Activated CD8-positive, alpha-beta T cell treated with anti-CD3 and anti-CD28 coated beads for 36 hours (primary cell): ENCODE measurements at regions not wholly inside any gene's neighbourhood (a gene's known extent, or its start where the extent isn't known, plus 50 kb on each side); places are given as distances from the start of the nearest gene placed in this dataset.

Experiments used
- ATAC-seq: fragments of 200-7000 bp; cut with Tn5 transposase; one replicate; pipeline ENCODE4 v1.10.0; 2021; ENCODE audit warnings: mild to moderate bottlenecking, moderate library complexity
- CTCF ChIA-PET: fragments of 350-600 bp; sonication (Branson Sonifier 250); formaldehyde crosslinking; loops from one replicate; lab custom pipeline; 2021; ENCODE audit warnings: antibody characterized with exemption; lab: Charles Lee
- POLR2A ChIA-PET: fragments of 350-600 bp; sonication (Branson Sonifier 250); formaldehyde crosslinking; loops from one replicate; lab custom pipeline; 2021; ENCODE audit warnings: antibody characterized with exemption; lab: Charles Lee
- DNase-seq: peaks from one replicate; pipeline ENCODE4 v3.0.0-alpha.2; 2020
- H3K27ac Mint-ChIP-seq: one replicate; pipeline ENCODE4 v1.8.0; 2021; ENCODE audit warnings: mild to moderate bottlenecking, mixed read lengths
- H3K27me3 Mint-ChIP-seq: one replicate; pipeline ENCODE4 v1.8.0; 2021; ENCODE audit warnings: mixed read lengths
- H3K36me3 Mint-ChIP-seq: one replicate; pipeline ENCODE4 v1.8.0; 2021; ENCODE audit warnings: low read depth, mixed read lengths
- H3K4me1 Mint-ChIP-seq: one replicate; pipeline ENCODE4 v1.8.0; 2021; ENCODE audit warnings: low read depth, mixed read lengths
- H3K4me3 Mint-ChIP-seq: one replicate; pipeline ENCODE4 v1.8.0; 2021; ENCODE audit warnings: mild to moderate bottlenecking, moderate library complexity, mixed read lengths
- H3K9me3 Mint-ChIP-seq: one replicate; pipeline ENCODE4 v1.8.0; 2021; ENCODE audit warnings: mixed read lengths
- CTCF ChIP-seq: fragments of 200-600 bp; IDR thresholded peaks from one replicate; pipeline ENCODE4 v1.8.0; 2022; ENCODE audit warnings: antibody characterized with exemption, mild to moderate bottlenecking
- intact Hi-C: fragments of 100-400 bp; cut with micrococcal nuclease; formaldehyde crosslinking; loops from one replicate; pipeline ENCODE4 v1.10.0; 2022

DNA sequence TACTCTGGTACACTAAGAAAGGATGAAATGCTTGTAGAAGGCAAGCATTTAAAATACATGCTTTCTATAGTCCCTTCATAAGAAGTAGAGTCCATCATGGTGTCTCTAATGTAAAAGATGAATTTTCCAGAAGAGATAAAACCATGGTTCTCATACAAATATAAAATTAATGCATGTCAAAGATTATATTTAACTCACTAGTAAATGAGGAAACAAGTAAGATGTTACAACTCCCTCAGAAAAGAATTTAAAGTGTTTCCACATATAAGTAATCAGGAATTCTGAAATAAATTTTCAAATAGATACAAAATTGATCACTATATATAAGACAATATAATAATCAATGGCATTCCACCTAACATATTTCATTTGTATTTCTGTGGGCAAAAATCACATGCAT is 570.3 kb upstream of the CCDC54 start:
- Mint-ChIP-seq H3K4me1 (no peaks in the 10 kb centered on the region), H3K36me3 (no peaks in the 10 kb centered on the region), H3K27ac (no peak overlapping the region), H3K9me3 (no peaks in the 10 kb centered on the region), H3K4me3 (no peak overlapping the region), H3K27me3 (no peaks in the 10 kb centered on the region)
- intact Hi-C loops = no loop called here
- DNase-seq = no peak
- CTCF ChIA-PET = no interaction called here
- ATAC-seq = no peak
- POLR2A ChIA-PET = no interaction called here
- no peak for TF ChIP-seq CTCF

DNA sequence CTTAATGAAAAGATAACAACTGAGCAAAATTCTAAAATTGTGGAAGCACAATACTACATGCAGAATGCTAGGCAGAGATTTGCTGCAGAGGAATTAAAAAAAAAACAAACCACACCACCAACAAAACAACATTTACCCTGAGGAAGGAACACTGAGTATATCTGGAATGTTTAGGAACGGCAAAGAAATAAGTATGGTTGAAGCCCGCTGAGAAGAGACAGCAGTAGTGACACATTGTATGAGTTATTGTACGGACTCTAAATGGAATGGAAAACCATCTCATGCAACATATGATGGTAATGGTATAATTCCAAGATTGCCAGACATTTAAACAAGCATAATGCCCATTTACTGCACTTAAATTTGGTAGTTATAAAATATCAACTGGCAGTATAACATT is 568.2 kb upstream of the CCDC54 start:
- no peak for TF ChIP-seq CTCF
- intact Hi-C loops = no loop called here
- POLR2A ChIA-PET = no interaction called here
- Mint-ChIP-seq H3K4me1 (no peaks in the 10 kb centered on the region), H3K27ac (no peak overlapping the region), H3K9me3 (no peaks in the 10 kb centered on the region), H3K36me3 (no peaks in the 10 kb centered on the region), H3K27me3 (no peaks in the 10 kb centered on the region), H3K4me3 (no peak overlapping the region)
- no peak for DNase-seq
- CTCF ChIA-PET = no interaction called here
- ATAC-seq = no peak

GRCh38 chr3:106809623-106810299 is 567.5 kb upstream of the CCDC54 start:
- intact Hi-C loops = no loop called here
- ATAC-seq = no peak

GRCh38 chr3:106810300-106810875 is 566.9 kb upstream of the CCDC54 start:
- DNase-seq = no peak
- Mint-ChIP-seq H3K4me1 (no peaks in the 10 kb centered on the region), H3K27me3 (no peaks in the 10 kb centered on the region), H3K4me3 (no peak overlapping the region), H3K27ac (no peak overlapping the region), H3K9me3 (no peaks in the 10 kb centered on the region), H3K36me3 (no peaks in the 10 kb centered on the region)
- ChIA-PET CTCF (no interaction called here), POLR2A (no interaction called here)
- no peak for TF ChIP-seq CTCF
- ATAC-seq = no peak
- intact Hi-C loops = no loop called here

More at GRCh38 chr3:106809623-106810299, 567.5 kb upstream of the CCDC54 start:
- no peak overlapping the region for H3K4me3 Mint-ChIP-seq
- no peak overlapping the region for H3K27ac Mint-ChIP-seq
- H3K27me3 Mint-ChIP-seq = no peaks in the 10 kb centered on the region
- H3K4me1 Mint-ChIP-seq = no peaks in the 10 kb centered on the region
- no peaks in the 10 kb centered on the region for H3K9me3 Mint-ChIP-seq
- CTCF ChIA-PET = no interaction called here
- H3K36me3 Mint-ChIP-seq = no peaks in the 10 kb centered on the region
- POLR2A ChIA-PET = no interaction called here
- TF ChIP-seq CTCF = no peak
- DNase-seq = no peak

DNA sequence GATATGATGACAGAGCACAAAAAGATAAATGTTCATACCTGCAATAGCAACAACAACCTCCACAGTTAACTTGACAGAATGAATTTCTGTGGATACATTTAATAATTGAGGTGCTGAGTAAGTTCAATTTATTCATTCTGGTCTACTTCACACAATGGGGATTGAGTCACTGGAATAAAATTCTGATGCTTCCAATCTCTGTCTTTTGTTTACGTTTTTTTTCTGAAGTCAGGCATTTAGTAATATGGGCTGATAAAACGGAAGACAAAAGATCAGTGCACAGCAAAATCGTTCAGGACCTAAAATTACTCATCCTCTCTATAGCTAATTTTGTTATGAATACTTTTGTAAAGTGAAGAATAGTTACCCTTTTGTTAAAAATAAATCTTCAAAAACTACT is 565.9 kb upstream of the CCDC54 start:
- Mint-ChIP-seq H3K4me3 (no peak overlapping the region), H3K27ac (no peak overlapping the region), H3K36me3 (no peaks in the 10 kb centered on the region), H3K27me3 (no peaks in the 10 kb centered on the region), H3K4me1 (no peaks in the 10 kb centered on the region), H3K9me3 (no peaks in the 10 kb centered on the region)
- POLR2A ChIA-PET = interaction anchor here (0.6 kb wide), 1 partner anchor 42 kb away, joined by 3 read pairs; no protein-coding TSS in a partner anchor
- no peak for TF ChIP-seq CTCF
- intact Hi-C loops = no loop called here
- DNase-seq = no peak
- CTCF ChIA-PET = no interaction called here
- ATAC-seq = no peak
